ENCODE measurements at regions not wholly inside any gene's neighbourhood (a gene's known extent, or its start where the extent isn't known, plus 50 kb on each side); places are given as distances from the start of the nearest gene placed in this dataset.
A peak's percentile ranks its signal among the peaks of the same experiment; 100 is the strongest.

DNA sequence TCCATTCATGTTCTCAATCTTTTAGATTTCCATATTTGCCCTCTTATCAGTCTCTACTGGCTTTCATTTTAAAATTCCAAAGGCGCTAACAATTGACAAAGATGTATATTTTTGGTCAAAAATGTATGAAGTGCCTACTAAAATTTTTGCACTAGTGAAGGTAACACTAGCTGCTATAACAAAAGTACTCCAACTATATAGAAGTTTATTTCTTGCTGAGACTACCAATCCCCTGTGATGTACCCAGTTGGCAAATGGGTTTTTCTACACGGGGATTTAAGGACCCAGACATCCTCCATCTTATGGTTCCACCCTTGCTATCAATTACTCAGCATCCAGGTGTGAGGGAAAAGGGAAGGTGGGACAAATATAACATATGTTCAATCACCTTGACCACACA lies 75.3 kb upstream of the TSPAN8 start:
- Histone ChIP-seq H3K27me3 (ENCODE audit: insufficient read depth, low read length, poor library complexity) (no peaks in the 10 kb centered on the region), H3K23ac (ENCODE audit: low read length) (no peak overlapping the region), H3K36me3 (ENCODE audit: control insufficient read depth, insufficient read depth, low read length) (no peaks in the 10 kb centered on the region), H2BK5ac (ENCODE audit: low read length) (no peak overlapping the region), H3K4ac (ENCODE audit: low read depth, low read length) (no peak overlapping the region), H2BK15ac (replicated peaks; ENCODE audit: low read depth) (no peak overlapping the region), H2AK5ac (ENCODE audit: low read length) (no peak overlapping the region), H3K79me2 (ENCODE audit: control insufficient read depth, insufficient read depth, low read length) (no peaks in the 10 kb centered on the region), H4K8ac (ENCODE audit: low read depth, low read length) (no peak overlapping the region), H3K4me2 (ENCODE audit: low read length) (no peak overlapping the region), H3K9ac (ENCODE audit: low read length) (no peak overlapping the region), H4K5ac (ENCODE audit: low read length) (no peak overlapping the region), H3K18ac (ENCODE audit: low read length) (no peak overlapping the region), H3K56ac (ENCODE audit: low read length) (no peak overlapping the region), H3K79me1 (ENCODE audit: low read length) (no peaks in the 10 kb centered on the region), H3K4me3 (ENCODE audit: low read length) (no peak overlapping the region), H3K4me1 (ENCODE audit: control insufficient read depth, low read depth, low read length) (no peaks in the 10 kb centered on the region), H3K27ac (ENCODE audit: low read depth, low read length) (no peak overlapping the region), H2BK120ac (ENCODE audit: low read depth, low read length) (no peak overlapping the region)
- DNase-seq, result no peak
- WGBS (ENCODE audit: extremely low coverage, insufficient coverage, low lambda C conversion rate), result no CpG with 5 or more reads among the region's 2 CpGs

DNA sequence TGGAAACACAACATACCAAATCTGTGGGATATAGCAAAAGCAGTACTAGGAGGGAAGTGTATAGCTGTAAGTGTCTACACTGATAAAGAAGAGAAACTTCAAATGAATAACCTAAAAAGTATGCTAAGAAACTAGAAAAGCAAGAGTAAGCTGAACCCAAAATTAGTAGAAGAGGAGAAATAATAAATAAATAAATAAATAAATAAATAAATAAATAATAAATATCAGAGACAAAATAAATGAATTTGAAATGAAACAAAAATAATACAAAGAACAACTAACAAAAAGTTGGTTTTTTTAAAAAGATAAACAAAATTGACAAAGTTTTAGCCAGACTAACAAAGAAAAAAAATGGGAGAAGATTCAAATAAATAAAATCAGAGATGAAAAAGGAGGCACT lies 72.7 kb upstream of the TSPAN8 start:
- Histone ChIP-seq H2BK120ac (ENCODE audit: low read depth, low read length) (no peak overlapping the region), H4K5ac (ENCODE audit: low read length) (no peak overlapping the region), H3K23ac (ENCODE audit: low read length) (no peak overlapping the region), H3K56ac (ENCODE audit: low read length) (no peak overlapping the region), H3K36me3 (ENCODE audit: control insufficient read depth, insufficient read depth, low read length) (no peaks in the 10 kb centered on the region), H3K9ac (ENCODE audit: low read length) (no peak overlapping the region), H2AK5ac (ENCODE audit: low read length) (no peak overlapping the region), H3K4me3 (ENCODE audit: low read length) (no peak overlapping the region), H2BK5ac (ENCODE audit: low read length) (no peak overlapping the region), H4K8ac (ENCODE audit: low read depth, low read length) (no peak overlapping the region), H3K27me3 (ENCODE audit: insufficient read depth, low read length, poor library complexity) (no peaks in the 10 kb centered on the region), H3K4me2 (ENCODE audit: low read length) (no peak overlapping the region), H2BK15ac (replicated peaks; ENCODE audit: low read depth) (no peak overlapping the region), H3K4ac (ENCODE audit: low read depth, low read length) (no peak overlapping the region), H3K18ac (ENCODE audit: low read length) (no peak overlapping the region), H3K4me1 (ENCODE audit: control insufficient read depth, low read depth, low read length) (no peaks in the 10 kb centered on the region), H3K27ac (ENCODE audit: low read depth, low read length) (no peak overlapping the region), H3K79me2 (ENCODE audit: control insufficient read depth, insufficient read depth, low read length) (no peaks in the 10 kb centered on the region), H3K79me1 (ENCODE audit: low read length) (no peaks in the 10 kb centered on the region)
- DNase-seq, result no peak

DNA sequence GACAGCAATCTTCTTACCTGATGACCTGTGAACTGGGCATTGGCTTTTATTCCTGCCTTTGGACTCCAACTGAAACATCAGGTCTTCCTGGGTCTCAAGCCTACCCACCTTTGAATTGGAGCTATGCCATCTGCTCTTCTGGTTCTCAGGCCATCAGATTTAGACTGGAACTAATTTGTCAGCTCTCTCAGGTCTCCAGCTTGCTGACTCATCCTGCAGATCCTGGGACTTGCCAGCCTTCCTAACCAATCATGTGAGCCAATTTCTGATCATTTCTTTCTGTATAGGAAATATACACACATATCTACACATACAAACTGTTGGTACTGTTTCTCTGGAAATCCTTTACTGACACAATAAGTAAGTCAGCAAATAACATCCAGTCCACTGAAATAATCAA lies 65.3 kb upstream of the TSPAN8 start:
- H3K4me3 ChIP-seq (ENCODE audit: low read length), result no peak overlapping the region
- H3K27ac ChIP-seq (ENCODE audit: low read depth, low read length), result no peak overlapping the region
- no peak overlapping the region for H3K4me2 ChIP-seq (ENCODE audit: low read length)
- no peak overlapping the region for H3K4ac ChIP-seq (ENCODE audit: low read depth, low read length)
- H2BK15ac ChIP-seq (replicated peaks; ENCODE audit: low read depth), result no peak overlapping the region
- H3K56ac ChIP-seq (ENCODE audit: low read length), result no peak overlapping the region
- no peak overlapping the region for H3K18ac ChIP-seq (ENCODE audit: low read length)
- no peaks in the 10 kb centered on the region for H3K79me1 ChIP-seq (ENCODE audit: low read length)
- H2BK120ac ChIP-seq (ENCODE audit: low read depth, low read length), result no peak overlapping the region
- H3K36me3 ChIP-seq (ENCODE audit: control insufficient read depth, insufficient read depth, low read length), result no peaks in the 10 kb centered on the region
- H4K5ac ChIP-seq (ENCODE audit: low read length), result no peak overlapping the region
- no peaks in the 10 kb centered on the region for H3K4me1 ChIP-seq (ENCODE audit: control insufficient read depth, low read depth, low read length)
- no peak overlapping the region for H4K8ac ChIP-seq (ENCODE audit: low read depth, low read length)
- DNase-seq, result no peak
- no peak overlapping the region for H2BK5ac ChIP-seq (ENCODE audit: low read length)
- H3K27me3 ChIP-seq (ENCODE audit: insufficient read depth, low read length, poor library complexity), result no peaks in the 10 kb centered on the region
- H3K23ac ChIP-seq (ENCODE audit: low read length), result no peak overlapping the region
- no peak overlapping the region for H3K9ac ChIP-seq (ENCODE audit: low read length)
- no peaks in the 10 kb centered on the region for H3K79me2 ChIP-seq (ENCODE audit: control insufficient read depth, insufficient read depth, low read length)
- no peak overlapping the region for H2AK5ac ChIP-seq (ENCODE audit: low read length)

DNA sequence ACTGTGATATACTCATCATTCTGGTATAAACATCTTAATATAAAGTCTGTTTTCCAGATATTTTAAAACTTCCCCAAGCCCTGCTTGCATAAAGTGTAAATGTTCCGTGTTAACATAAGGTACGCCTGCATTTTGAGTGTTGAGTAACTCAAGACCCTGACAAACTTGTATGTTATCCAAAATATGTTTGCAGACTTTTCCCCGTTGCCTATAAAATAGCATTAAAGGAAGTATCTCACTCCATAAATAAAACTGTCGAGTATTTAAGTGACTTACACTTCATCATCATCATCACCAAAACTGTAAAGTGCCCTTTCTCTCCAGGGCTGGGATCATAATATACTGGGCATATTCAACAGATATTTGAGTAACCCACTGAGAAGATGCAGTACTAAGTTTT lies 64.6 kb upstream of the TSPAN8 start:
- WGBS (ENCODE audit: extremely low coverage, insufficient coverage, low lambda C conversion rate), result no CpG with 5 or more reads among the region's 4 CpGs

DNA sequence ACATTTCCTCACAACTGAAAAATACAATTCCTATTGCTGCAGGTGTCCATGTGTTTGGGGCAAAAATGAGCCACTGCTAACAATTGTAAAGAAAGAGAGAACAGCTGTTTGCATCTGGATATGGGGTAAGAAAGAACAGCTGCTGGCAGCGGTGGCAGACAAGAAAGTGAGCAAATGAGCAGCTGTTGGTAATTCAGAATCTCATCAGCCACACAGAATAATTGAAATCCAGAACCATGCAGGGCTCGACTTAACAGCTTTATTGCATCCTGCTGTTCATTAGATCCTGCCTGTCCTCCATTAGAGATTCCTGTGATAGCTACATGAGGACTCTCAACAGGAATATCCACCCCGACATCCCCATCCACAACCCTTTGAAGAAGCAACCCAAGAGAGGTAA lies 62.5 kb upstream of the TSPAN8 start:
- Histone ChIP-seq H3K79me2 (ENCODE audit: control insufficient read depth, insufficient read depth, low read length) (no peaks in the 10 kb centered on the region), H3K4me2 (ENCODE audit: low read length) (no peak overlapping the region), H3K27ac (ENCODE audit: low read depth, low read length) (no peak overlapping the region), H3K23ac (ENCODE audit: low read length) (no peak overlapping the region), H4K8ac (ENCODE audit: low read depth, low read length) (no peak overlapping the region), H3K4me3 (ENCODE audit: low read length) (no peak overlapping the region), H3K56ac (ENCODE audit: low read length) (no peak overlapping the region), H3K79me1 (ENCODE audit: low read length) (no peaks in the 10 kb centered on the region), H4K5ac (ENCODE audit: low read length) (no peak overlapping the region), H3K36me3 (ENCODE audit: control insufficient read depth, insufficient read depth, low read length) (no peaks in the 10 kb centered on the region), H3K18ac (ENCODE audit: low read length) (peak overlapping the region; percentile 39), H3K9ac (ENCODE audit: low read length) (no peak overlapping the region), H2BK5ac (ENCODE audit: low read length) (no peak overlapping the region), H2AK5ac (ENCODE audit: low read length) (no peak overlapping the region), H3K4me1 (ENCODE audit: control insufficient read depth, low read depth, low read length) (no peaks in the 10 kb centered on the region), H2BK120ac (ENCODE audit: low read depth, low read length) (no peak overlapping the region), H2BK15ac (replicated peaks; ENCODE audit: low read depth) (no peak overlapping the region), H3K4ac (ENCODE audit: low read depth, low read length) (no peak overlapping the region), H3K27me3 (ENCODE audit: insufficient read depth, low read length, poor library complexity) (no peaks in the 10 kb centered on the region)
- DNase-seq, result peak; percentile 51
- WGBS (ENCODE audit: extremely low coverage, insufficient coverage, low lambda C conversion rate), result no CpG with 5 or more reads among the region's 3 CpGs

More for the DNA sequence above, 64.6 kb upstream of the TSPAN8 start:
- H3K23ac ChIP-seq (ENCODE audit: low read length), result no peak overlapping the region
- H3K79me1 ChIP-seq (ENCODE audit: low read length), result no peaks in the 10 kb centered on the region
- no peaks in the 10 kb centered on the region for H3K79me2 ChIP-seq (ENCODE audit: control insufficient read depth, insufficient read depth, low read length)
- no peaks in the 10 kb centered on the region for H3K27me3 ChIP-seq (ENCODE audit: insufficient read depth, low read length, poor library complexity)
- no peaks in the 10 kb centered on the region for H3K4me1 ChIP-seq (ENCODE audit: control insufficient read depth, low read depth, low read length)
- no peak overlapping the region for H2AK5ac ChIP-seq (ENCODE audit: low read length)
- H3K9ac ChIP-seq (ENCODE audit: low read length), result no peak overlapping the region
- no peak overlapping the region for H4K5ac ChIP-seq (ENCODE audit: low read length)
- H2BK5ac ChIP-seq (ENCODE audit: low read length), result no peak overlapping the region
- no peak overlapping the region for H3K4me2 ChIP-seq (ENCODE audit: low read length)
- no peak overlapping the region for H2BK120ac ChIP-seq (ENCODE audit: low read depth, low read length)
- H3K56ac ChIP-seq (ENCODE audit: low read length), result no peak overlapping the region
- H4K8ac ChIP-seq (ENCODE audit: low read depth, low read length), result no peak overlapping the region
- no peak for DNase-seq
- H3K27ac ChIP-seq (ENCODE audit: low read depth, low read length), result no peak overlapping the region
- no peak overlapping the region for H3K4ac ChIP-seq (ENCODE audit: low read depth, low read length)
- peak overlapping the region; percentile 85 for H2BK15ac ChIP-seq (replicated peaks; ENCODE audit: low read depth)
- H3K18ac ChIP-seq (ENCODE audit: low read length), result no peak overlapping the region
- no peaks in the 10 kb centered on the region for H3K36me3 ChIP-seq (ENCODE audit: control insufficient read depth, insufficient read depth, low read length)
- no peak overlapping the region for H3K4me3 ChIP-seq (ENCODE audit: low read length)

DNA sequence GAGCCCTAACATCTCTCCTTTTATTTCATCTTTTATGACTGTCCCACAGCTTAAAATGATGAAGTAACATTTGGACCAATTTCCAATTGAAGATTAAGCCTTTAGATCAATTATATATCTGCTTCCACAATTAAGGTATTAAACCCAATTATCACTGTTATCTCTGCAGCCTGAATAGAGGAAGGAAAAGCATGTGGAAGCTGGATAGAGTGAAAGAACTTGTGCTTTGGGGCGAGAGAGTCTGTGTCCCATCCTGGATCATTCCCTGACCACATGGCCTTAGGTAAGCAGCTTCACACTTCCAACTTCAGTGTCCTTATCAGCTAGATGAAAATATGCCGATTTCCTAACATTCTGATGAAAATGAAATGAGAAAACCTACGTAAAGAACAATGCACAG lies 61.4 kb upstream of the TSPAN8 start:
- H3K79me1 ChIP-seq (ENCODE audit: low read length), result no peaks in the 10 kb centered on the region
- H3K18ac ChIP-seq (ENCODE audit: low read length), result no peak overlapping the region
- no peaks in the 10 kb centered on the region for H3K4me1 ChIP-seq (ENCODE audit: control insufficient read depth, low read depth, low read length)
- no peak overlapping the region for H2BK15ac ChIP-seq (replicated peaks; ENCODE audit: low read depth)
- H3K4me2 ChIP-seq (ENCODE audit: low read length), result no peak overlapping the region
- H2BK5ac ChIP-seq (ENCODE audit: low read length), result no peak overlapping the region
- H4K5ac ChIP-seq (ENCODE audit: low read length), result no peak overlapping the region
- H3K27me3 ChIP-seq (ENCODE audit: insufficient read depth, low read length, poor library complexity), result no peaks in the 10 kb centered on the region
- no peak overlapping the region for H3K4ac ChIP-seq (ENCODE audit: low read depth, low read length)
- H3K4me3 ChIP-seq (ENCODE audit: low read length), result no peak overlapping the region
- WGBS (ENCODE audit: extremely low coverage, insufficient coverage, low lambda C conversion rate), result no CpG with 5 or more reads among the region's 3 CpGs
- H3K79me2 ChIP-seq (ENCODE audit: control insufficient read depth, insufficient read depth, low read length), result no peaks in the 10 kb centered on the region
- no peak overlapping the region for H3K56ac ChIP-seq (ENCODE audit: low read length)
- H4K8ac ChIP-seq (ENCODE audit: low read depth, low read length), result no peak overlapping the region
- peak; percentile 26 for DNase-seq
- no peak overlapping the region for H2BK120ac ChIP-seq (ENCODE audit: low read depth, low read length)
- no peak overlapping the region for H3K23ac ChIP-seq (ENCODE audit: low read length)
- no peak overlapping the region for H2AK5ac ChIP-seq (ENCODE audit: low read length)
- no peak overlapping the region for H3K27ac ChIP-seq (ENCODE audit: low read depth, low read length)
- H3K9ac ChIP-seq (ENCODE audit: low read length), result no peak overlapping the region
- H3K36me3 ChIP-seq (ENCODE audit: control insufficient read depth, insufficient read depth, low read length), result no peaks in the 10 kb centered on the region
